ENCODE measurements at regions not wholly inside any gene's neighbourhood (a gene's known extent, or its start where the extent isn't known, plus 50 kb on each side); places are given as distances from the start of the nearest gene placed in this dataset.
"Not testable (repeated sequence)": the region's sequence is repeated elsewhere in the genome, so short reads cannot be mapped to it uniquely, and the experiment has no call there.

DNA sequence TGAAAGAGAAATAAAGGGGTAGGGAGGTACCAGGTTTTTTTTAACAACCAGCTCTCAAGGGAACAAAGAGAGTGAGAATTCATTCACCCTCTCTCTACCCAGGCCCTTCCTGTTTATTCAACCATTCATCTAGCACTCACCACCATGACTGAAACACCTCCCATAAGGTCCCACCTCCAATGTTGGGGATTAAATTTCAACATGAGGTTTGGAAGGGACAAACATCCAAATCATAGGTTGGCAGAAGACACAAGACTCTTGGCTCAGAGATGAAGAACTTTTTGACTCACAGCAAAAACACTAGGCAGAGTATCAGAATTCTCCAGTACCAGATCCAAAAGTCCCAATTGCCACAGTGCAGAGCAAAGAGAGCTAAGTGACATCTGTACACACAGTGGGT lies 186.3 kb downstream of the EDN1 start:
- DNase-seq = no peak

GRCh38 chr6:12477616-12478015 lies 187.5 kb downstream of the EDN1 start:
- no peak for DNase-seq

- DNase-seq = no peak
Measured at GRCh38 chr6:12478921-12479320, 188.8 kb downstream of the EDN1 start.

DNA sequence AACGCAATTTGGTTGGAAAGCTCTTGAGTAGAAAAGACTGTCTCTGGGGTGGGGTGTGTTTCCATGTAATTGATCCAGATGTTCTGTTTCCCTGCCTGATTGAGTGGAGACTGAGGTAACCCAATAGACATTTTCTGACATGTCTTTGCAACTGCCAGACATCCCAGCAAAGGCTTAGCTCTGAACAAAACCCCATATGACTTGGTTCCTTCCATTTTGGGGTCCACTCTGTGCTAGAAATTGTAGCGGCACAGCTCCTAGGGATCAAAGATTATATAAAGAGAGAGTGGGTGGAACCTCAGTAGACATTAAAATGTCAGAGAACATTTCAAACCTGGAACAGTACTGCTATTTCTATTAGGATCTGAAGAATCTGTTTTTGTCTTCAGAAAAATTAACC lies 189.3 kb downstream of the EDN1 start:
- DNase-seq = no peak

DNA sequence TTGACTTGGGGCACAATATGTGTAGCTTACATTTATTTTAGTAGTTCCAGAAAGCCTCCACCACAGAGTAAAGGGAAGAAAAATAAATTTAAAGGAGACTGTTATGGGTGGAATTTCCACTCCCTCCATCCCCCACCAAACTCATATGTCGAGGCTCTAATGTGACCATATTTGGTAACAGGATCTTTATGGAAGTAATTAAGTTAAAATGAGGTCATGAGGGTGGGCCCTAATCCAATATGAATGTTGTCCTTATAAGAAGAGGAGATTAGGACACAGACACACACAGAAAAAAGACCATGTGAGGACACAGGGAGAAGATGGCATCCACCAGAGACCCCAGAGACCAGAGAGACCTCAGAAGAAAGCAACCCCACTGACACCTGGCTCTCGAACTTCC lies 189.7 kb downstream of the EDN1 start:
- no peak for DNase-seq

GRCh38 chr6:12480379-12480778 lies 190.2 kb downstream of the EDN1 start:
- DNase-seq = no peak

- DNase-seq = no peak
Measured at GRCh38 chr6:12481292-12481691, 191.1 kb downstream of the EDN1 start.

DNA sequence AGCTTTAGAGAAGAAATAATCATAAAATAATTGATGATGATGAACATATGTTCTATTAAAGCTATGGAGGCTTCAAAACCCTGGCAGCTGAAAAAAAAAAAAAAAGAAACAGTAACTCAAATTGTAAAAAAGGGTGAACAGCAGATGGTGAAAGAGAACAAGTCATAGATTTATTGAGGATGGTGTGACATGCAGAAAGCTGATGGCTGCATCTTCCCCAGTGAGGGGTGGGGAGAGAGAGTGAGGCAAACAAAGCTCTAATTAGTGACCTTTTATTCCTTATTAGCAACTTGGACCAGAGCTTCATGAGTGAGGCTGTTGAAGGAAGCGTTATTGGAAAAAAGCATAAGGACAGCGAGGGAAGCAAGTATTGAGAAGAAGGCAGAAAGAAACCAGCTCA lies 191.7 kb downstream of the EDN1 start:
- DNase-seq = no peak

GRCh38 chr6:12482386-12483375 lies 192.5 kb downstream of the EDN1 start:
- DNase-seq = no peak

GRCh38 chr6:12483712-12484111 lies 193.6 kb downstream of the EDN1 start:
- DNase-seq = no peak

GRCh38 chr6:12484519-12484918 lies 194.4 kb downstream of the EDN1 start:
- DNase-seq = no peak

DNA sequence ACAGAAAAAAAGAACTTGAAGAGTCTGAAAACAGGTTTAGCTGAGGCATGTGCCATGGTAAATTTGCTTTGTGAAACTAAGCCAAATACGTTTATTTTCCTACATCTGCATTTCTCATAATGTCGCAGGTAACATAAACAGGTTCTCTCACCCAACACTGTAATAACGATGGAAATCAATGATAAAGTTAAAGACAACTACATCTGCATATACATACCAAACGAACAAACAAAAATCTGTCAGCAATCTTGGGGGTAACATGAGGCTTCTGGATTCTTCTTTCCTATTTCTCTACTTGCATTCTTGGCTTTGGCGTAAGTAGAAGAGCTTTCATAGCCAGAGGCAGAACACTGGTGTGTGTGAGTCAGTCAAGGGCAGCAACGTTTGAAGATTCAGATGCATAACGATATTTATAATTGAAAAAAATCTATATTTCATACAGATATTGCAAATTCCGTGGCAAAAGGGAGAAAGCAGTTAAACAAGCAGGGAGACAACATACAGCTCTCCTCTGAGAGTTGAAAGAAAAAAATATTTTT lies 195.1 kb downstream of the EDN1 start:
- DNase-seq = no peak

DNA sequence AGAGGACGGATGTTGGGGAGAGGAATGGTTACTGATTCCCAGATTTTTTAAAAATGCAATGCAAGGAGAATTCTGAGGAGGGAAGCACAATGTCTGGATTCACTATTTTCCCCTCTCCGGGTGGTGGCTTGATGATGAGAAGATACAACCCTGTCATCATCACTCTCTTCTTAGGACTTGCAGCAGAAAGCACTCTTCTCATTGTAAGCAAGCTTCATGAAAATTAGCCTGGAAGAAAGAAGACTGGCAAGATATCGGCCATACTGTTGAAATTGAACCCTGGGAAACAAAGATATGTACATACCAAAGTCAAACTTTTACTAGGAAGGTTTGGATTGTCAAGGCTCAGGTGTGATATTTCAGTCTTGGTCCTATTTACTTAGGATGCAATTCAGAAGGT lies 195.7 kb downstream of the EDN1 start:
- no peak for DNase-seq

GRCh38 chr6:12490351-12490903 lies 200.3 kb downstream of the EDN1 start:
- no peak for DNase-seq

- DNase-seq = peak in 1 of 56 donors; percentile 5
Measured at GRCh38 chr6:12490904-12491571, 200.9 kb downstream of the EDN1 start.

DNA sequence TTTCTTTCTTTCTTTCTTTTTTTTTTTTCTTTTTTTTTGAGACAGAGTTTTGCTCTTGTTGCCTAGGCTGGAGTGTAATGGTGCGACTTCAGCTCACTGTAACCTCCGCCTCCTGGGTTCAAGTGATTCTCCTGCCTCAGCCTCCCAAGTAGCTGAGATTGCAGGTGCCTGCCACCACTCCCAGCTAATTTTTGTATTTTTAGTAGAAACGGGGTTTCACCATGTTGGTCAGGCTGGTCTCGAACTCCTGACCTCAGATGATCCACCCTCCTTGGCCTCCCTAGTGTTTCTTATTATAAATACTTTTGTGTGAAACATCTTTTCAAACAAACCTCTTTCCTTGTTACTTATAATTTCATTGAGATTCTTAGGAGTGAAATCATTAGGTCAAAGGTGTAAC lies 202.8 kb downstream of the EDN1 start:
- DNase-seq = not testable (repeated sequence)

- DNase-seq = no peak
Measured at GRCh38 chr6:12493446-12493845, 203.3 kb downstream of the EDN1 start.

DNA sequence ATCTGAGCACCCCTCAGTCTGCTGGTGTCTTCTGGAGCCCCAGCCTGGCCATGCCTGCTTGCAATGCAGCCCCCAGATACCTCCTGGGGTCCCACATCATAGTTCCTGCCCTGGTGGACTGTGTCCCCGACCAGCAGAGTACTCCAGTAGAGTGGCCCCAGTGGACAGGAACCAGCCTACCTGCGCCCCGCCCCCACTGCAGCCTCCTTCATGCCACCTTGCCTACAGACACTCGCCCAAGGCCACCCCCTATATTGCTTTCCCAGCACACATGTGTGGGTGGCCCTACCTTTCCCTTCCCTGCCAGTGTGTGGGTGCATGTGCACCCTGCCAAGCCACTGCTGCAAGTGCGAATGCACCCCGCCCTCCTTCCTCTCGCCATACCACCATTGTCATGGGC lies 204.0 kb downstream of the EDN1 start:
- DNase-seq = no peak

DNA sequence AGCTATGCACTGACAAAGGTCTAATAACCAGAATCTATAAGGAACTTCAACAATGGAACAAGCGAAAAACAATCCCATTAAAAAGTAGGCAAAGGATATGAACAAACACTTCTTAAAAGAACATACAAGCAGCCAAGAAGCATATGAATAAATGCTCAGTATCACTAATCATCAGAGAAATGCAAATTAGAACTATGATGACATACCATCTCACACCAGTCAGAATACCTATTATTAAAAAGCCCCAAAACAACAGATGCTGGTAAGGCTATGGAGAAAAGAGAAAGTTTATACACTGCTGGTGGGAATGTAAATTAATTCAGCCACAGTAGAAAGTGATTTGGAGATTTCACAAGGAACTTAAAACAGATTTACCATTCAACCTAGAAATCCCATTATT lies 211.8 kb downstream of the EDN1 start:
- DNase-seq = no peak

DNA sequence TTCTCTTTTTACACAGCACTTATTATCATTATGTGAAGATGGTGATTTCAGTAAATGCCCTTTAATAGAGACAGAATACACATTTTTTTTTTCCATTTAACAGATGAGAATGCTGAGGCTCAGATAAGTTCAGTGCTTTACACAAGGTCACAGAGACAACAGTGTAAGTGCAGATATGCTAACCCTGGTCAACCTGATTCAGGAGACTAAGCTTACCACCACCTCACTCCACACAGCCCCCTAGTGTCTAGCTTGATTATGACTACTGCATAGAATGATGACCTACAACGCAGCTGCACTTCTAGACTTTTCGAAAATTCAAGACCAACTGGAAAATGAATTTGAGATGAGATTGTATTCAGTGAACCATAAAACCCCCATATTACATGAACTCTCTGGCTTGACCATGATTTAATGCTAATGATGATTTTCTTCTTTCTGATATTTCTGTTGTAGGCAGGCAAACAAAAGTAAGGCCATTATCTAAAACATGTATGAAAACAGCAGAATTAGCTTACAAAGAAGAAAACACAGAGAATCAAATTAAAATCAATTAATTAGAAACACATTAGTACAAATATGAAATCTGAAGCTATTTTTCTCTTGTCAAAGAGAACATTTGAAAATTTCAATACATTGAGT lies 212.1 kb upstream of the PHACTR1 start:
- no peak for DNase-seq

DNA sequence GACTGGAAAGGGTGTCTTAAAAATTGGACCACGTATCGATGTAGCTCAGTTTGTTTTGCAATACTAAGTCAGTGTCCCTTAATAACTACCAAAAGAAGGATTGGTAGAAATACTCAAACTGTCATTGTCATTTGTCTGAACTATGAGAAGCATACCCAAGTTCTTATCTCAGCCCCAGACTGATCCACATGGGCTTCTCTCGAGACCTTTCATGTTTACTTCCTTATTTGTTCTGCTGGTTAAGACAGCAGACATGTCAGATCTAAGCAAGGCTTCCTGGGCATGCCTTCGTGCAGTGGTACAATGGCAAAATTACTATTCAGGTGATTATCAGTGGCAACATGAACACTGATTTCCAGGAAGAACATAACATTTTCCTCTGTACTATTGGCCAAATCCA lies 211.1 kb upstream of the PHACTR1 start:
- no peak for DNase-seq

GRCh38 chr6:12506159-12506558 lies 210.4 kb upstream of the PHACTR1 start:
- DNase-seq = no peak
